ENCODE measurements at regions not wholly inside any gene's neighbourhood (a gene's known extent, or its start where the extent isn't known, plus 50 kb on each side); places are given as distances from the start of the nearest gene placed in this dataset.

GRCh38 chr4:3363411-3364141 is 70.8 kb downstream of the RGS12 start:
- TF ChIP-seq EP300 (IDR thresholded peaks at IDR 0.05; ENCODE audit: borderline replicate concordance) = no peak
- TF ChIP-seq CEBPB (IDR thresholded peaks at IDR 0.05) = no peak
- TF ChIP-seq RAD21 (IDR thresholded peaks at IDR 0.05; ENCODE audit: low read depth) = no peak
- no peak for TF ChIP-seq YY1 (IDR thresholded peaks at IDR 0.05; ENCODE audit: low read depth)
- no peak for TF ChIP-seq REST (IDR thresholded peaks at IDR 0.05; ENCODE audit: low read depth)
- TF ChIP-seq USF1 (IDR thresholded peaks at IDR 0.05) = no peak
- TF ChIP-seq TCF12 (IDR thresholded peaks at IDR 0.05; ENCODE audit: low read depth) = no peak

Measured in Ishikawa (cell line).